Lower leg skin (tissue), 4 donors: ENCODE measurements at regions not wholly inside any gene's neighbourhood (a gene's known extent, or its start where the extent isn't known, plus 50 kb on each side); places are given as distances from the start of the nearest gene placed in this dataset.

Experiments
- DNase-seq, 2 donors: peaks; one replicate each; pipeline ENCODE4 v3.0.0-alpha.2; 2019; ENCODE audit warnings: low spot score in 2 of 2
- H3K4me3 ChIP-seq: fragments of 200-600 bp; sonication (generic); 2 replicates; pipeline ENCODE4 v1.5.1; 2017; ENCODE audit warnings: mild to moderate bottlenecking, low read depth; ENCODE audit not compliant: poor library complexity, severe bottlenecking
- POLR2A ChIP-seq, 2 donors: fragments of 450-650 bp; IDR thresholded peaks; one replicate each; pipeline ENCODE4 v1.6.1; 2016 to 2017; ENCODE audit warnings: antibody characterized with exemption in 2 of 2, mild to moderate bottlenecking in 1 of 2, moderate library complexity in 1 of 2
- WGBS, 2 donors: methylation state at CpG; one replicate each; pipeline ENCODE4 v1.1.5; 2018; 5-methylcytosine and 5-hydroxymethylcytosine counted together
- intact Hi-C: fragments of 100-400 bp; cut with DNase I; formaldehyde crosslinking; loops from one replicate; pipeline ENCODE4 v1.15.0; 2023; ENCODE audit warnings: low total_unique reads
- TF ChIP-seq, protein P1 (sequence below), 3 donors: fragments of 450-650 bp; IDR thresholded peaks; one replicate each; pipeline ENCODE4 v1.5.1; 2016; ENCODE audit warnings: antibody characterized with exemption in 3 of 3, mild to moderate bottlenecking in 3 of 3, moderate library complexity in 2 of 3

DNA sequence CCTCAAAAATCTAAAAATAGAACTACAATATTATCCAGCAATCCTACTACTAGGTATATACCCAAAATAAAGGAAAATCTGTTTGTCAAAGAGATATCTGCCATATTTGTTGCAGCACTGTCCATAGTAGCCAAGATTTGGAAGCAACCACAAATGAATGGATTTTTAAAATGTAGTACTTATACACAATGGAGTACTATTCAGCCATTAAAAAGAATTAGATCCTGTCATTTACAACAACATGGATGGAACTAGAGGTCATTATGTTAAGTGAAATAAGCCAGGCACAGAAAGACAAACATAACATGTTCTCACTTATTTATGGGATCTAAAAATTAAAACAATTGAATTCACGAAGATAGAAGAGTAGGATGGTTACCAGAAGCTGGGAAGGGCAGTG is 135.7 kb upstream of the CCDC28A start:
- DNase-seq, result no peak
- TF ChIP-seq POLR2A (IDR thresholded peaks at IDR 0.05), result no peak
- TF ChIP-seq, protein P1, sequence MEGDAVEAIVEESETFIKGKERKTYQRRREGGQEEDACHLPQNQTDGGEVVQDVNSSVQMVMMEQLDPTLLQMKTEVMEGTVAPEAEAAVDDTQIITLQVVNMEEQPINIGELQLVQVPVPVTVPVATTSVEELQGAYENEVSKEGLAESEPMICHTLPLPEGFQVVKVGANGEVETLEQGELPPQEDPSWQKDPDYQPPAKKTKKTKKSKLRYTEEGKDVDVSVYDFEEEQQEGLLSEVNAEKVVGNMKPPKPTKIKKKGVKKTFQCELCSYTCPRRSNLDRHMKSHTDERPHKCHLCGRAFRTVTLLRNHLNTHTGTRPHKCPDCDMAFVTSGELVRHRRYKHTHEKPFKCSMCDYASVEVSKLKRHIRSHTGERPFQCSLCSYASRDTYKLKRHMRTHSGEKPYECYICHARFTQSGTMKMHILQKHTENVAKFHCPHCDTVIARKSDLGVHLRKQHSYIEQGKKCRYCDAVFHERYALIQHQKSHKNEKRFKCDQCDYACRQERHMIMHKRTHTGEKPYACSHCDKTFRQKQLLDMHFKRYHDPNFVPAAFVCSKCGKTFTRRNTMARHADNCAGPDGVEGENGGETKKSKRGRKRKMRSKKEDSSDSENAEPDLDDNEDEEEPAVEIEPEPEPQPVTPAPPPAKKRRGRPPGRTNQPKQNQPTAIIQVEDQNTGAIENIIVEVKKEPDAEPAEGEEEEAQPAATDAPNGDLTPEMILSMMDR (IDR thresholded peaks at IDR 0.05), result no peak
- H3K4me3 ChIP-seq, result no peak overlapping the region
- intact Hi-C loops, result no loop called here
- 90 to 95% methylated on average over 1 of the region's 1 CpG for WGBS, 2 donors

DNA sequence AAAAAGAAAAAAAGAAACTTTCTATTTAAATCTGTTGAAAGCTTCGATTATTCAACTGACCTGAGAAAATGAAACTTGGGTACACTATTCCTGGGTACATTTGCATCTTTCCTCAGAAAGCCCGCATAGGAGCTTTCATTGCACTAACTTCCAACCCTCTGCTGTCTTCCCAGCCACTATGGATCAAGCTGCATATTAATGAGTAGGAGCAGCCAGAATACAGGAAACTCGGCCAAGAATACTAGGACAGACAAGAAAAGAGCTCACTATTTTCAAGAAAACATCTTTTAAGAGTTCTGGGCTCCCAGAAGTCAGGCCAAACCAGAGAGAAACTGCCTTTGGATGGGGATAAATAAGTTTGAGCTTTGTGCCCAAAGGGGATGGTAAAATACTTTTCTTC is 135.0 kb upstream of the CCDC28A start:
- WGBS, 2 donors, result 34 to 39% methylated on average over 3 of the region's 3 CpGs
- TF ChIP-seq, protein P1 (IDR thresholded peaks at IDR 0.05), result no peak
- no peak for TF ChIP-seq POLR2A (IDR thresholded peaks at IDR 0.05)
- intact Hi-C loops, result no loop called here
- no peak overlapping the region for H3K4me3 ChIP-seq
- DNase-seq, result no peak

DNA sequence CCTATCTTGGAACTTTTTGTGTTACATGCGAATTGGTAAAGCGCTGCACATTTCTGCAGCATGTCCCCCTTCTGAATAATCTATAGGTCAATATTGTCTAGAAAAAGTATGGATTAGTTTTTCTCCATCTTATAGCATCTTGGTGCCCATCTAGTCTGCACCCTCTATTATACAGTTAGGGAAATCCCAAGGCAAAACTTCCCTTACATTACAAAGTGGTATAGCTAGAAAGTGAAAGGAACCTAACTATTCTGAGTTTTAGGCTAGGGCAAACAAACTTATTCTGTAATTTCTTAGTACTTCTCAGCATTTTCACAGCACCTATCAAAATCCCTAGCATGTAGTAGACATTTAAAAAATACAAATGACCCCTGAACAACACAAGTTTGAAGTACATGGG is 133.5 kb upstream of the CCDC28A start:
- DNase-seq, result no peak
- intact Hi-C loops, result no loop called here
- H3K4me3 ChIP-seq, result no peak overlapping the region
- no peak for TF ChIP-seq POLR2A (IDR thresholded peaks at IDR 0.05)
- TF ChIP-seq, protein P1 (IDR thresholded peaks at IDR 0.05), result no peak
- WGBS, 2 donors, result 100% methylated on average over 2 of the region's 2 CpGs

GRCh38 chr6:138643210-138643609 is 130.4 kb upstream of the CCDC28A start:
- 96 to 100% methylated on average over 2 of the region's 2 CpGs for WGBS, 2 donors
- TF ChIP-seq, protein P1 (IDR thresholded peaks at IDR 0.05), result no peak
- no peak for TF ChIP-seq POLR2A (IDR thresholded peaks at IDR 0.05)
- intact Hi-C loops, result no loop called here
- no peak for DNase-seq
- no peak overlapping the region for H3K4me3 ChIP-seq

DNA sequence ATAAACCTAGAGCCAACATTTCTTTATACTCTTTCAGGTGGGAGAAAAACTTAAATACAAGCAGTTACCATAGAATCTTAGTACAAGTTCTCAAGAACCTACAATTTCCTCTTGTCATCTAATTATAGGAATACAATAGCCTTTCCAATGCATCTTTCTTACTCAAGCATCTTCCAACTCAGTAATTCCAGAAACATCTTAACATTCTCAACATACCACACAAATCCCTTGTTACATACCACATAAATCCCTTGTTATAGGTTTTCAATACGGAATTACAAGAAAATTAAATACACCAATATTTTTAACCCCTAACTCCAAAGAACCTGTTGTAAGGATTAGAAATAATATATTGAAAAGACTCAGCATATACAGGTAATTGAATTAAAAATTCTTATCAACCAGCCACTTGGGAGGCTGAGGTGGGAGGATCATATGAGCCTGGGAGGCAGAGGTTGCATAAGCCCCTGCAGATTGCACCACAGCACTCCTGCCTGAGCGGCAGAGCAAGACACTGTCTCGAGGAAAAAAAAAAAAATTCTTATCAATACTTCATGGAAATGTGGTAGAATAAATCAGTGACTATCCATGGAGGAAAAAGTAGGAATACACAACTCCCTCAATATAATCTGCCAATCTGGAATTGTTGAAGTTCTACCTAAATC is 127.5 kb upstream of the CCDC28A start:
- WGBS, 2 donors, result 81 to 90% methylated on average over 3 of the region's 3 CpGs
- DNase-seq, result no peak
- TF ChIP-seq, protein P1 (IDR thresholded peaks at IDR 0.05), result no peak
- TF ChIP-seq POLR2A (IDR thresholded peaks at IDR 0.05), result no peak
- no peak overlapping the region for H3K4me3 ChIP-seq
- intact Hi-C loops, result no loop called here

GRCh38 chr6:138647006-138647405 is 126.6 kb upstream of the CCDC28A start:
- WGBS, 2 donors, result 13 to 19% methylated on average over 6 of the region's 6 CpGs
- no peak overlapping the region for H3K4me3 ChIP-seq
- TF ChIP-seq POLR2A (IDR thresholded peaks at IDR 0.05), result no peak
- TF ChIP-seq, protein P1 (IDR thresholded peaks at IDR 0.05), result no peak
- no peak for DNase-seq
- intact Hi-C loops, result no loop called here
